H9 (cell line): ENCODE measurements at regions not wholly inside any gene's neighbourhood (a gene's known extent, or its start where the extent isn't known, plus 50 kb on each side); places are given as distances from the start of the nearest gene placed in this dataset.

Experiments used
- DNase-seq: peaks from one replicate; pipeline ENCODE4 v3.0.0-alpha.2; 2017
- H2AFZ ChIP-seq: one replicate; pipeline ENCODE4 v1.6.1; 2013; ENCODE audit warnings: mild to moderate bottlenecking, low read length, control low read depth, moderate library complexity
- H2AK5ac ChIP-seq: 2 replicates; pipeline ENCODE4 v1.6.1; 2013; ENCODE audit warnings: low read length, control low read depth, mixed read lengths; ENCODE audit not compliant: insufficient read length
- H2BK120ac ChIP-seq: one replicate; pipeline ENCODE4 v1.6.1; 2013; ENCODE audit warnings: low read depth, mild to moderate bottlenecking, low read length, control low read depth, inconsistent platforms; ENCODE audit not compliant: poor library complexity, severe bottlenecking
- H2BK12ac ChIP-seq: 2 replicates; pipeline ENCODE4 v1.6.1; 2013; ENCODE audit warnings: low read length, control low read depth, mixed read lengths, low read depth; ENCODE audit not compliant: insufficient read length
- H2BK15ac ChIP-seq: 2 replicates; pipeline ENCODE4 v1.6.1; 2013; ENCODE audit warnings: low read depth, low read length, control low read depth
- H2BK20ac ChIP-seq: one replicate; pipeline ENCODE4 v1.6.1; 2013; ENCODE audit warnings: low read depth, mild to moderate bottlenecking, low read length, control low read depth, inconsistent platforms; ENCODE audit not compliant: poor library complexity, severe bottlenecking
- H2BK5ac ChIP-seq: 2 replicates; pipeline ENCODE4 v1.6.1; 2013; ENCODE audit warnings: low read length, control low read depth, mixed read lengths; ENCODE audit not compliant: insufficient read length
- H3K14ac ChIP-seq: 2 replicates; pipeline ENCODE4 v1.6.1; 2013; ENCODE audit warnings: low read length, control low read depth; ENCODE audit not compliant: insufficient read depth
- H3K18ac ChIP-seq: 2 replicates; pipeline ENCODE4 v1.6.1; 2013; ENCODE audit warnings: low read depth, mild to moderate bottlenecking, mixed read lengths, low read length, control low read depth; ENCODE audit not compliant: insufficient read length
- H3K23ac ChIP-seq: 2 replicates; pipeline ENCODE4 v1.6.1; 2013; ENCODE audit warnings: low read length, control low read depth, mixed read lengths, low read depth; ENCODE audit not compliant: insufficient read length
- H3K23me2 ChIP-seq: 2 replicates; pipeline ENCODE4 v1.6.1; 2013; ENCODE audit warnings: low read depth, mild to moderate bottlenecking, mixed read lengths, low read length, control low read depth; ENCODE audit not compliant: insufficient read length, poor library complexity, severe bottlenecking
- H3K27ac ChIP-seq: 2 replicates; pipeline ENCODE4 v1.5.1; 2013; ENCODE audit warnings: low read length, control low read depth, mixed read lengths, low read depth; ENCODE audit not compliant: insufficient read length
- H3K27me3 ChIP-seq: 2 replicates; pipeline ENCODE4 v1.6.1; 2013; ENCODE audit warnings: low read length, control low read depth, inconsistent platforms; ENCODE audit not compliant: insufficient read depth
- H3K4ac ChIP-seq: 2 replicates; pipeline ENCODE4 v1.6.1; 2013; ENCODE audit warnings: low read depth, mild to moderate bottlenecking, control low read depth, inconsistent platforms, low read length, moderate library complexity
- H3K4me1 ChIP-seq: 2 replicates; pipeline ENCODE4 v1.6.1; 2013; ENCODE audit warnings: low read length, control low read depth, inconsistent platforms; ENCODE audit not compliant: insufficient read depth
- H3K4me2 ChIP-seq: 2 replicates; pipeline ENCODE4 v1.6.1; 2013; ENCODE audit warnings: low read length, control low read depth, mixed read lengths; ENCODE audit not compliant: insufficient read length, insufficient read depth
- H3K56ac ChIP-seq: 2 replicates; pipeline ENCODE4 v1.6.1; 2013; ENCODE audit warnings: low read depth, mild to moderate bottlenecking, mixed read lengths, low read length, control low read depth; ENCODE audit not compliant: insufficient read length
- H3K79me1 ChIP-seq: 2 replicates; pipeline ENCODE4 v1.6.1; 2013; ENCODE audit warnings: low read depth, mild to moderate bottlenecking, moderate library complexity, low read length, control low read depth, inconsistent platforms; ENCODE audit not compliant: insufficient read depth, poor library complexity, severe bottlenecking
- H3K79me2 ChIP-seq: 2 replicates; pipeline ENCODE4 v1.6.1; 2013; ENCODE audit warnings: low read length, control low read depth, inconsistent platforms; ENCODE audit not compliant: insufficient read depth
- H3K9ac ChIP-seq: 2 replicates; pipeline ENCODE4 v1.6.1; 2013; ENCODE audit warnings: low read length, control low read depth, mixed read lengths; ENCODE audit not compliant: insufficient read length; ENCODE audit errors: extremely low read depth
- H3K9me3 ChIP-seq: one replicate; pipeline ENCODE4 v1.6.1; 2013; ENCODE audit warnings: low read depth, low read length, inconsistent platforms; ENCODE audit not compliant: control insufficient read depth
- H3T11ph ChIP-seq: one replicate; pipeline ENCODE4 v1.6.1; 2013; ENCODE audit warnings: mild to moderate bottlenecking, low read length, control low read depth, inconsistent platforms
- H4K20me1 ChIP-seq: one replicate; pipeline ENCODE4 v1.6.1; 2013; ENCODE audit not compliant: control insufficient read depth, insufficient read length, insufficient read depth
- H4K5ac ChIP-seq: 2 replicates; pipeline ENCODE4 v1.6.1; 2013; ENCODE audit warnings: low read depth, mild to moderate bottlenecking, mixed read lengths, low read length, control low read depth; ENCODE audit not compliant: insufficient read length
- H4K8ac ChIP-seq: replicated peaks from 2 replicates; pipeline ENCODE4 v1.6.1; 2013; ENCODE audit warnings: low read length, control low read depth, mixed read lengths, low read depth; ENCODE audit not compliant: insufficient read length
- H4K91ac ChIP-seq: 2 replicates; pipeline ENCODE4 v1.6.1; 2013; ENCODE audit warnings: low read depth, mild to moderate bottlenecking, moderate library complexity, mixed read lengths, low read length, control low read depth; ENCODE audit not compliant: insufficient read length
- H3K27ac Mint-ChIP-seq, 3 experiments: 2 replicates in 2 of 3; 3 replicates in 1 of 3; pipeline ENCODE4 v1.8.0; 2020 to 2021; ENCODE audit warnings: mixed read lengths in 3 of 3, mild to moderate bottlenecking in 1 of 3, moderate library complexity in 1 of 3
- H3K27me3 Mint-ChIP-seq: 2 replicates; pipeline ENCODE4 v1.8.0; 2021; ENCODE audit warnings: low read depth, mild to moderate bottlenecking, moderate library complexity, mixed read lengths
- H3K36me3 Mint-ChIP-seq, 3 experiments: 2 replicates in 2 of 3; 3 replicates in 1 of 3; pipeline ENCODE4 v1.8.0; 2020 to 2021; ENCODE audit warnings: low read depth in 3 of 3, mixed read lengths in 3 of 3; ENCODE audit not compliant: insufficient read depth in 1 of 3
- H3K4me1 Mint-ChIP-seq, 2 experiments: 2 replicates each; pipeline ENCODE4 v1.8.0; 2020; ENCODE audit warnings: mixed read lengths in 2 of 2
- H3K4me3 Mint-ChIP-seq, 2 experiments: 2 replicates in 1 of 2; 3 replicates in 1 of 2; pipeline ENCODE4 v1.8.0; 2020 to 2021; ENCODE audit warnings: mild to moderate bottlenecking in 2 of 2, mixed read lengths in 2 of 2, moderate library complexity in 1 of 2
- H3K9me3 Mint-ChIP-seq, 2 experiments: 2 replicates in 1 of 2; 3 replicates in 1 of 2; pipeline ENCODE4 v1.8.0; 2020; ENCODE audit warnings: mild to moderate bottlenecking in 2 of 2, mixed read lengths in 2 of 2, moderate library complexity in 1 of 2
- CTCF ChIP-seq: fragments of 200-600 bp; sonication (generic); conservative IDR thresholded peaks from 3 replicates; pipeline ENCODE4 v1.8.0; 2021; ENCODE audit warnings: antibody characterized with exemption, mild to moderate bottlenecking
- WGBS: extraction: QIAGEN DNeasy Blood & Tissue Kit; methylation state at CpG from one replicate; pipeline ENCODE4 v1.1.7; 2013; ENCODE audit warnings: missing lambda C conversion rate, low lambda C conversion rate, mixed read lengths; ENCODE audit not compliant: insufficient read length; ENCODE audit errors: extremely low coverage; 5-methylcytosine and 5-hydroxymethylcytosine counted together

- WGBS = no CpG with 5 or more reads among the region's 2 CpGs
- no peaks in the 10 kb centered on the region for H3K23me2 ChIP-seq
Measured at GRCh38 chr9:107103621-107104020, 179.5 kb upstream of the RAD23B start.

More at GRCh38 chr9:107103621-107104020, 179.5 kb upstream of the RAD23B start:
- Histone ChIP-seq H2BK15ac (no peak overlapping the region), H3T11ph (no peak overlapping the region), H2BK120ac (no peak overlapping the region), H2AK5ac (no peak overlapping the region), H3K4me2 (no peak overlapping the region), H3K9ac (no peak overlapping the region), H3K27me3 (no peaks in the 10 kb centered on the region), H3K4ac (no peak overlapping the region), H3K4me1 (no peaks in the 10 kb centered on the region), H3K79me1 (no peaks in the 10 kb centered on the region), H4K5ac (no peak overlapping the region), H3K79me2 (no peaks in the 10 kb centered on the region), H3K14ac (no peak overlapping the region), H4K20me1 (no peaks in the 10 kb centered on the region), H3K23ac (no peak overlapping the region), H2AFZ (no peak overlapping the region), H3K56ac (no peak overlapping the region), H4K8ac (no peak overlapping the region), H2BK20ac (no peak overlapping the region), H2BK12ac (no peak overlapping the region), H2BK5ac (no peak overlapping the region), H3K18ac (no peak overlapping the region), H3K27ac (no peak overlapping the region), H3K9me3 (no peaks in the 10 kb centered on the region), H4K91ac (no peak overlapping the region)
- H3K27me3 Mint-ChIP-seq = no peaks in the 10 kb centered on the region
- H3K4me3 Mint-ChIP-seq = no peak overlapping the region
- TF ChIP-seq CTCF = no peak
- no peaks in the 10 kb centered on the region for H3K9me3 Mint-ChIP-seq
- DNase-seq = no peak
- H3K27ac Mint-ChIP-seq = no peak overlapping the region
- H3K4me1 Mint-ChIP-seq = no peaks in the 10 kb centered on the region
- no peaks in the 10 kb centered on the region; a peak in 1 of 7 replicates for H3K36me3 Mint-ChIP-seq
